ENCODE measurements at regions not wholly inside any gene's neighbourhood (a gene's known extent, or its start where the extent isn't known, plus 50 kb on each side); places are given as distances from the start of the nearest gene placed in this dataset.

GRCh38 chr14:84882830-84883229 lies 647.1 kb upstream of the FLRT2 start:
- TF ChIP-seq POLR2AphosphoS5 (IDR thresholded peaks at IDR 0.05; ENCODE audit: insufficient read depth in 1 of 2, low read depth in 1 of 2) = no peak
- no peak for TF ChIP-seq CTCF (IDR thresholded peaks at IDR 0.05)

Measured in vagina (tissue), 2 donors.